ENCODE measurements at regions not wholly inside any gene's neighbourhood (a gene's known extent, or its start where the extent isn't known, plus 50 kb on each side); places are given as distances from the start of the nearest gene placed in this dataset.
A peak's percentile ranks its signal among the peaks of the same experiment; 100 is the strongest.

GRCh38 chr6:2503816-2504494, 246.8 kb downstream of the MYLK4 start:
- Histone ChIP-seq H3K4me2 (ENCODE audit: low read length) (no peak overlapping the region), H3K27me3 (ENCODE audit: insufficient read depth, low read length) (no peaks in the 10 kb centered on the region), H3K79me1 (ENCODE audit: low read length) (peaks cover 2% of the 10 kb centered on the region), H3K9me3 (ENCODE audit: insufficient read depth, low read depth, low read length) (no peaks in the 10 kb centered on the region), H4K12ac (ENCODE audit: low read depth, low read length) (no peak overlapping the region), H2AFZ (ENCODE audit: insufficient read depth, low read length, poor library complexity) (no peak overlapping the region), H3K4me1 (ENCODE audit: control insufficient read depth in 1 of 2, insufficient read depth in 2 of 2, low read length in 2 of 2) (peaks cover 3 to 10% of the 10 kb centered on the region in 2 experiments), H2BK5ac (ENCODE audit: low read depth, low read length, poor library complexity) (no peak overlapping the region), H3K18ac (ENCODE audit: low read length) (no peak overlapping the region), H2AK5ac (ENCODE audit: low read length) (no peak overlapping the region), H3K36me3 (ENCODE audit: control insufficient read depth in 1 of 2, insufficient read depth in 2 of 2, low read length in 2 of 2) (no peaks in the 10 kb centered on the region), H3K23ac (ENCODE audit: low read length) (no peak overlapping the region), H4K8ac (ENCODE audit: low read depth, low read length) (no peak overlapping the region), H2BK12ac (ENCODE audit: low read length) (no peak overlapping the region), H3K4me3 (ENCODE audit: low read depth, low read length) (no peak overlapping the region), H3K79me2 (ENCODE audit: control insufficient read depth, insufficient read depth, low read length, poor library complexity) (no peaks in the 10 kb centered on the region), H2BK120ac (ENCODE audit: insufficient read depth, low read length, poor library complexity) (no peak overlapping the region), H3K9ac (ENCODE audit: low read length) (no peak overlapping the region), H3K14ac (ENCODE audit: low read length) (no peak overlapping the region), H3K27ac (ENCODE audit: low read depth, low read length) (no peak overlapping the region), H3K4ac (ENCODE audit: low read depth, low read length) (no peak overlapping the region), H4K91ac (ENCODE audit: low read depth, low read length) (no peak overlapping the region)
- peak; percentile 87 to 98 for DNase-seq
- no CpG with 5 or more reads among the region's 5 CpGs for WGBS (ENCODE audit: extremely low coverage, insufficient coverage, insufficient read length)

GRCh38 chr6:2502998-2503674, 247.6 kb downstream of the MYLK4 start:
- H3K14ac ChIP-seq (ENCODE audit: low read length), result no peak overlapping the region
- H3K79me2 ChIP-seq (ENCODE audit: control insufficient read depth, insufficient read depth, low read length, poor library complexity), result no peaks in the 10 kb centered on the region
- WGBS (ENCODE audit: extremely low coverage, insufficient coverage, insufficient read length), result no CpG with 5 or more reads among the region's 10 CpGs
- H4K12ac ChIP-seq (ENCODE audit: low read depth, low read length), result no peak overlapping the region
- H2AK5ac ChIP-seq (ENCODE audit: low read length), result no peak overlapping the region
- no peak overlapping the region for H3K18ac ChIP-seq (ENCODE audit: low read length)
- no peaks in the 10 kb centered on the region for H3K9me3 ChIP-seq (ENCODE audit: insufficient read depth, low read depth, low read length)
- H3K23ac ChIP-seq (ENCODE audit: low read length), result no peak overlapping the region
- H3K27ac ChIP-seq (ENCODE audit: low read depth, low read length), result no peak overlapping the region
- peaks cover 2% of the 10 kb centered on the region for H3K79me1 ChIP-seq (ENCODE audit: low read length)
- no peak overlapping the region for H3K4ac ChIP-seq (ENCODE audit: low read depth, low read length)
- H2AFZ ChIP-seq (ENCODE audit: insufficient read depth, low read length, poor library complexity), result no peak overlapping the region
- no peak overlapping the region for H3K4me2 ChIP-seq (ENCODE audit: low read length)
- H3K27me3 ChIP-seq (ENCODE audit: insufficient read depth, low read length), result no peaks in the 10 kb centered on the region
- peaks cover 3 to 10% of the 10 kb centered on the region in 2 experiments for H3K4me1 ChIP-seq (ENCODE audit: control insufficient read depth in 1 of 2, insufficient read depth in 2 of 2, low read length in 2 of 2)
- no peak overlapping the region for H4K8ac ChIP-seq (ENCODE audit: low read depth, low read length)
- no peak overlapping the region for H3K9ac ChIP-seq (ENCODE audit: low read length)
- H4K91ac ChIP-seq (ENCODE audit: low read depth, low read length), result no peak overlapping the region
- H2BK120ac ChIP-seq (ENCODE audit: insufficient read depth, low read length, poor library complexity), result no peak overlapping the region
- no peak overlapping the region for H2BK12ac ChIP-seq (ENCODE audit: low read length)
- peak in 1 of 2 donors; percentile 94 for DNase-seq
- H3K4me3 ChIP-seq (ENCODE audit: low read depth, low read length), result no peak overlapping the region
- no peaks in the 10 kb centered on the region for H3K36me3 ChIP-seq (ENCODE audit: control insufficient read depth in 1 of 2, insufficient read depth in 2 of 2, low read length in 2 of 2)
- H2BK5ac ChIP-seq (ENCODE audit: low read depth, low read length, poor library complexity), result no peak overlapping the region

GRCh38 chr6:2502096-2502997, 248.4 kb downstream of the MYLK4 start:
- no CpG with 5 or more reads among the region's 18 CpGs for WGBS (ENCODE audit: extremely low coverage, insufficient coverage, insufficient read length)
- Histone ChIP-seq H3K27me3 (ENCODE audit: insufficient read depth, low read length) (no peaks in the 10 kb centered on the region), H4K91ac (ENCODE audit: low read depth, low read length) (no peak overlapping the region)

GRCh38 chr6:2497922-2498623, 252.6 kb downstream of the MYLK4 start:
- Histone ChIP-seq H4K12ac (ENCODE audit: low read depth, low read length) (no peak overlapping the region), H3K4ac (ENCODE audit: low read depth, low read length) (no peak overlapping the region), H3K9me3 (ENCODE audit: insufficient read depth, low read depth, low read length) (peaks cover 2% of the 10 kb centered on the region)

More at GRCh38 chr6:2502096-2502997, 248.4 kb downstream of the MYLK4 start:
- Histone ChIP-seq H3K18ac (ENCODE audit: low read length) (peak overlapping the region; percentile 59), H3K4me1 (ENCODE audit: control insufficient read depth in 1 of 2, insufficient read depth in 2 of 2, low read length in 2 of 2) (peaks cover 3 to 10% of the 10 kb centered on the region in 2 experiments), H3K79me2 (ENCODE audit: control insufficient read depth, insufficient read depth, low read length, poor library complexity) (no peaks in the 10 kb centered on the region), H4K12ac (ENCODE audit: low read depth, low read length) (no peak overlapping the region), H3K23ac (ENCODE audit: low read length) (no peak overlapping the region), H2BK5ac (ENCODE audit: low read depth, low read length, poor library complexity) (no peak overlapping the region), H4K8ac (ENCODE audit: low read depth, low read length) (peak overlapping the region; percentile 47), H3K14ac (ENCODE audit: low read length) (no peak overlapping the region), H3K79me1 (ENCODE audit: low read length) (peaks cover 2% of the 10 kb centered on the region), H3K27ac (ENCODE audit: low read depth, low read length) (no peak overlapping the region), H2BK120ac (ENCODE audit: insufficient read depth, low read length, poor library complexity) (no peak overlapping the region), H3K4me3 (ENCODE audit: low read depth, low read length) (no peak overlapping the region), H2AK5ac (ENCODE audit: low read length) (no peak overlapping the region), H3K9me3 (ENCODE audit: insufficient read depth, low read depth, low read length) (no peaks in the 10 kb centered on the region), H2BK12ac (ENCODE audit: low read length) (peak overlapping the region; percentile 75), H3K36me3 (ENCODE audit: control insufficient read depth in 1 of 2, insufficient read depth in 2 of 2, low read length in 2 of 2) (no peaks in the 10 kb centered on the region), H3K9ac (ENCODE audit: low read length) (no peak overlapping the region), H3K4ac (ENCODE audit: low read depth, low read length) (no peak overlapping the region), H2AFZ (ENCODE audit: insufficient read depth, low read length, poor library complexity) (peak overlapping the region; percentile 20), H3K4me2 (ENCODE audit: low read length) (no peak overlapping the region)
- DNase-seq, result peak; percentile 54 to 92

More at GRCh38 chr6:2497922-2498623, 252.6 kb downstream of the MYLK4 start:
- Histone ChIP-seq H3K18ac (ENCODE audit: low read length) (no peak overlapping the region), H3K36me3 (ENCODE audit: control insufficient read depth in 1 of 2, insufficient read depth in 2 of 2, low read length in 2 of 2) (no peaks in the 10 kb centered on the region), H3K4me1 (ENCODE audit: control insufficient read depth in 1 of 2, insufficient read depth in 2 of 2, low read length in 2 of 2) (peaks cover 3 to 7% of the 10 kb centered on the region in 2 experiments), H2BK120ac (ENCODE audit: insufficient read depth, low read length, poor library complexity) (no peak overlapping the region), H3K79me2 (ENCODE audit: control insufficient read depth, insufficient read depth, low read length, poor library complexity) (no peaks in the 10 kb centered on the region), H3K79me1 (ENCODE audit: low read length) (peaks cover 2% of the 10 kb centered on the region), H2AK5ac (ENCODE audit: low read length) (no peak overlapping the region), H4K91ac (ENCODE audit: low read depth, low read length) (no peak overlapping the region), H3K27me3 (ENCODE audit: insufficient read depth, low read length) (no peaks in the 10 kb centered on the region), H2BK12ac (ENCODE audit: low read length) (no peak overlapping the region), H2BK5ac (ENCODE audit: low read depth, low read length, poor library complexity) (no peak overlapping the region), H4K8ac (ENCODE audit: low read depth, low read length) (no peak overlapping the region), H3K4me2 (ENCODE audit: low read length) (no peak overlapping the region), H3K27ac (ENCODE audit: low read depth, low read length) (no peak overlapping the region), H3K9ac (ENCODE audit: low read length) (no peak overlapping the region), H3K4me3 (ENCODE audit: low read depth, low read length) (no peak overlapping the region), H2AFZ (ENCODE audit: insufficient read depth, low read length, poor library complexity) (no peak overlapping the region), H3K14ac (ENCODE audit: low read length) (no peak overlapping the region), H3K23ac (ENCODE audit: low read length) (no peak overlapping the region)
- no CpG with 5 or more reads among the region's 11 CpGs for WGBS (ENCODE audit: extremely low coverage, insufficient coverage, insufficient read length)
- peak in 1 of 2 donors; percentile 18 for DNase-seq
